Body of pancreas (tissue), 4 donors: ENCODE measurements at regions not wholly inside any gene's neighbourhood (a gene's known extent, or its start where the extent isn't known, plus 50 kb on each side); places are given as distances from the start of the nearest gene placed in this dataset.

ENCODE experiments used
- ATAC-seq: fragments of 150-250 bp; one replicate; pipeline ENCODE4 v1.9.1; 2016
- DNase-seq, 4 donors: peaks; one replicate each; pipeline ENCODE4 v3.0.0-alpha.2; 2019
- H3K27ac ChIP-seq, 4 donors: fragments of 200-600 bp; sonication (generic); 1 replicate in 3 of 4; 2 replicates in 1 of 4; pipeline versions ENCODE4 v1.5.1 to v1.6.1; 2016 to 2019; ENCODE audit warnings: mild to moderate bottlenecking in 1 of 4, mixed read lengths in 1 of 4, moderate library complexity in 1 of 4
- H3K27me3 ChIP-seq, 2 donors: fragments of 200-600 bp; sonication (generic); one replicate each; pipeline ENCODE4 v1.6.0; 2016; ENCODE audit warnings: mild to moderate bottlenecking in 1 of 2
- H3K36me3 ChIP-seq, 2 donors: fragments of 200-600 bp; sonication (generic); replicated peaks in 1 of 2; 2 replicates each; pipeline ENCODE4 v1.5.1; 2016; ENCODE audit warnings: low read depth in 2 of 2; ENCODE audit not compliant: insufficient read depth in 1 of 2
- H3K4me1 ChIP-seq: fragments of 200-600 bp; sonication (generic); one replicate; pipeline ENCODE4 v1.6.0; 2016
- H3K4me3 ChIP-seq, 2 donors: fragments of 200-600 bp; sonication (generic); 1 replicate in 1 of 2; 2 replicates in 1 of 2; pipeline ENCODE4 v1.5.1; 2016 to 2019
- H3K9me3 ChIP-seq, 3 donors: fragments of 200-600 bp; sonication (generic); 1 replicate in 2 of 3; 2 replicates in 1 of 3; pipeline ENCODE4 v1.5.1; 2016
- POLR2A ChIP-seq, 3 donors: fragments of 450-650 bp; IDR thresholded peaks; one replicate each; pipeline ENCODE4 v1.6.1; 2016; ENCODE audit warnings: antibody characterized with exemption in 3 of 3, mild to moderate bottlenecking in 2 of 3
- WGBS, 2 donors: methylation state at CpG; one replicate each; pipeline ENCODE4 v1.1.5; 2017; 5-methylcytosine and 5-hydroxymethylcytosine counted together
- intact Hi-C: fragments of 100-400 bp; cut with DNase I; formaldehyde crosslinking; loops from one replicate; pipeline ENCODE4 v1.15.1; 2023
- TF ChIP-seq, protein P1 (sequence below), 7 experiments: fragments of 450-650 bp in 4 of 7; fragments of 200-600 bp in 3 of 7; sonication (generic) in 3 of 7; IDR thresholded peaks; one replicate each; pipeline ENCODE4 v1.5.1; 2016 to 2019; ENCODE audit warnings: antibody characterized with exemption in 7 of 7

DNA sequence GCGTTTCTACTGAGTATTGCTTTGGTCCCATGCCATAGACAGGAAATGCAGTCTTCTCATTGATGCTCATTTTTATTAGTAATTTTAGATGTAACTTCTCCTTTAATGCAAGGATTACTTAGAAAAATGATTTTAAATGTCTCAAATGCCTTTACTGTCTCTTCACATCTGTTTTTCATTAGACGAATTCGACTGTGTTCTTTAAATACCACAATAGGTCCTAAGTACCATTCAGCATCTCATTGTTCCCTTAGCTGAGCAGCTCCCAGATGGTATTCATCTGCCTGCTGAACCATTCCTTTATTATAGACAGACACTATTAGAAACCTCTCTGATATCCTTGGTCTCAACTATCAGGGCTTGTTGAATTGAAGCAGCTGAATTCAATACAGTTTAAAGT, 113.6 kb downstream of the LSMEM1 start:
- H3K4me3 ChIP-seq: no peak overlapping the region
- no peak overlapping the region for H3K27ac ChIP-seq
- WGBS, 2 donors: 78 to 80% methylated on average over 3 of the region's 3 CpGs
- TF ChIP-seq, protein P1, sequence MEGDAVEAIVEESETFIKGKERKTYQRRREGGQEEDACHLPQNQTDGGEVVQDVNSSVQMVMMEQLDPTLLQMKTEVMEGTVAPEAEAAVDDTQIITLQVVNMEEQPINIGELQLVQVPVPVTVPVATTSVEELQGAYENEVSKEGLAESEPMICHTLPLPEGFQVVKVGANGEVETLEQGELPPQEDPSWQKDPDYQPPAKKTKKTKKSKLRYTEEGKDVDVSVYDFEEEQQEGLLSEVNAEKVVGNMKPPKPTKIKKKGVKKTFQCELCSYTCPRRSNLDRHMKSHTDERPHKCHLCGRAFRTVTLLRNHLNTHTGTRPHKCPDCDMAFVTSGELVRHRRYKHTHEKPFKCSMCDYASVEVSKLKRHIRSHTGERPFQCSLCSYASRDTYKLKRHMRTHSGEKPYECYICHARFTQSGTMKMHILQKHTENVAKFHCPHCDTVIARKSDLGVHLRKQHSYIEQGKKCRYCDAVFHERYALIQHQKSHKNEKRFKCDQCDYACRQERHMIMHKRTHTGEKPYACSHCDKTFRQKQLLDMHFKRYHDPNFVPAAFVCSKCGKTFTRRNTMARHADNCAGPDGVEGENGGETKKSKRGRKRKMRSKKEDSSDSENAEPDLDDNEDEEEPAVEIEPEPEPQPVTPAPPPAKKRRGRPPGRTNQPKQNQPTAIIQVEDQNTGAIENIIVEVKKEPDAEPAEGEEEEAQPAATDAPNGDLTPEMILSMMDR (IDR thresholded peaks at IDR 0.05): no peak
- TF ChIP-seq POLR2A (IDR thresholded peaks at IDR 0.05): no peak
- no peaks in the 10 kb centered on the region for H3K4me1 ChIP-seq
- DNase-seq (no peak), ATAC-seq (no peak)
- intact Hi-C loops: no loop called here
- no peaks in the 10 kb centered on the region for H3K27me3 ChIP-seq
- no peaks in the 10 kb centered on the region for H3K9me3 ChIP-seq
- H3K36me3 ChIP-seq: no peaks in the 10 kb centered on the region

DNA sequence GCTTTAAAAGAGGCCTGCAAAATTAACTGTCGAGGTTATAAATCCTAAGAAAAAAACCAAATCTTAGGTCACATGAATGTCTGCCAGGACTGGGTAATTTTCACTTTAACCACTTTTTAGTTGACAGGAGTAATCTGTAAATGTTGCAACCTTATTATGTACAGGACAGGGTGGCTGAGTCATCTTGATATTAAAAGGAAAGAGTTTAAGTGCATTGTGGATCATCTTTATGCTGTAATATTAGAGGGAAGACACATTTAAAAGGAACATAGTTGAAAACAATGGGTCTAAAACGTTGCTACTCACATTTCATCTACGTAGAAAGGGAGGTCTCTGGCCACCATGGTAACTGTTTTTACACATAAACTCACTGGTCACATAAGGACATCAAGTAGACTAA, 115.5 kb downstream of the LSMEM1 start:
- no peaks in the 10 kb centered on the region for H3K36me3 ChIP-seq
- no peak overlapping the region for H3K4me3 ChIP-seq
- WGBS, 2 donors: 54 to 56% methylated on average over 3 of the region's 3 CpGs
- H3K9me3 ChIP-seq: no peaks in the 10 kb centered on the region
- H3K4me1 ChIP-seq: no peaks in the 10 kb centered on the region
- H3K27me3 ChIP-seq: no peaks in the 10 kb centered on the region
- H3K27ac ChIP-seq: no peak overlapping the region
- DNase-seq (no peak), ATAC-seq (peak; percentile 30)
- TF ChIP-seq POLR2A (IDR thresholded peaks at IDR 0.05): no peak
- TF ChIP-seq, protein P1 (IDR thresholded peaks at IDR 0.05): no peak
- intact Hi-C loops: no loop called here

DNA sequence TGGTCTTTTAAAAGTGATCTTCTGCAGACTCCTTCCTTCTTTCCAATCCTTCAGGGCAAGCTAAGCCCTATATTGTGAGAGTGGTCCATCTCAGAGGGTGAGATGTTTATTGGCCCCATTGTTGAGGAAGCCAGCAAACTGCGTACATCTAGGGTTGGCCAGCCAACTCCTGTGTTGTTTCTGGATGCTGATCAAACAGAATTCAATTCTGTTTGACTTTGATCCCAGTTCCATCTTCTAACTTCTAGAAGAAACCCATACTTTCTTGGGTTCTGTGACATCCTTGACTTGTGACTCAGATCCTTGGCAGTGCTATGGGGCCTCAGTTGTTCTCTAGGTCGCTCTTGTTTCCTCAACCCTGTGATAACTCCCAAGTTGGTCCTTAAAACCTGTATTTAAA, 116.2 kb downstream of the LSMEM1 start:
- no peak for DNase-seq
- Histone ChIP-seq H3K4me3 (no peak overlapping the region), H3K36me3 (no peaks in the 10 kb centered on the region), H3K27ac (no peak overlapping the region), H3K27me3 (no peaks in the 10 kb centered on the region), H3K9me3 (no peaks in the 10 kb centered on the region), H3K4me1 (no peaks in the 10 kb centered on the region)
- no peak for ATAC-seq
- 74 to 83% methylated on average over 2 of the region's 2 CpGs for WGBS, 2 donors
- TF ChIP-seq POLR2A (IDR thresholded peaks at IDR 0.05): no peak
- TF ChIP-seq, protein P1 (IDR thresholded peaks at IDR 0.05): no peak
- intact Hi-C loops: no loop called here

GRCh38 chr7:112603673-112604072, 122.9 kb downstream of the LSMEM1 start:
- Histone ChIP-seq H3K27ac (no peak overlapping the region), H3K36me3 (no peaks in the 10 kb centered on the region), H3K9me3 (no peaks in the 10 kb centered on the region), H3K4me1 (no peaks in the 10 kb centered on the region), H3K4me3 (no peak overlapping the region), H3K27me3 (no peaks in the 10 kb centered on the region)
- intact Hi-C loops: no loop called here
- 76 to 93% methylated on average over 1 of the region's 1 CpG for WGBS, 2 donors
- DNase-seq (no peak), ATAC-seq (no peak)
- no peak for TF ChIP-seq POLR2A (IDR thresholded peaks at IDR 0.05)
- TF ChIP-seq, protein P1 (IDR thresholded peaks at IDR 0.05): no peak

- WGBS, 2 donors: 5 to 29% methylated on average over 1 of the region's 1 CpG
- no peaks in the 10 kb centered on the region for H3K9me3 ChIP-seq
- intact Hi-C loops: no loop called here
Observed at GRCh38 chr7:112610636-112611035, 129.8 kb downstream of the LSMEM1 start.

More at GRCh38 chr7:112610636-112611035, 129.8 kb downstream of the LSMEM1 start:
- TF ChIP-seq, protein P1 (IDR thresholded peaks at IDR 0.05): no peak
- no peak for TF ChIP-seq POLR2A (IDR thresholded peaks at IDR 0.05)
- no peak overlapping the region for H3K27ac ChIP-seq
- H3K4me3 ChIP-seq: no peak overlapping the region
- DNase-seq (no peak), ATAC-seq (no peak)
- no peaks in the 10 kb centered on the region for H3K4me1 ChIP-seq
- H3K36me3 ChIP-seq: no peaks in the 10 kb centered on the region
- no peaks in the 10 kb centered on the region for H3K27me3 ChIP-seq
